GM18505 (cell line): ENCODE measurements at regions not wholly inside any gene's neighbourhood (a gene's known extent, or its start where the extent isn't known, plus 50 kb on each side); places are given as distances from the start of the nearest gene placed in this dataset.

Source experiments
- ATAC-seq: cut with Tn5 transposase; IDR thresholded peaks from one replicate; pipeline ENCODE4 v1.9.1; 2021; ENCODE audit not compliant: unreplicated experiment
- POLR2A ChIP-seq: IDR thresholded peaks from 4 replicates; pipeline ENCODE4 v1.6.1; 2011; ENCODE audit warnings: borderline replicate concordance; ENCODE audit not compliant: insufficient read depth, insufficient read length; ENCODE audit errors: extremely low read depth

- no peak for TF ChIP-seq POLR2A
- ATAC-seq, result no peak
These were observed 296.8 kb upstream of the ZMIZ1 start for GRCh38 chr10:78771808-78772455.

- no peak for TF ChIP-seq POLR2A
- no peak for ATAC-seq
These were observed 296.3 kb upstream of the ZMIZ1 start for GRCh38 chr10:78772486-78772885.

DNA sequence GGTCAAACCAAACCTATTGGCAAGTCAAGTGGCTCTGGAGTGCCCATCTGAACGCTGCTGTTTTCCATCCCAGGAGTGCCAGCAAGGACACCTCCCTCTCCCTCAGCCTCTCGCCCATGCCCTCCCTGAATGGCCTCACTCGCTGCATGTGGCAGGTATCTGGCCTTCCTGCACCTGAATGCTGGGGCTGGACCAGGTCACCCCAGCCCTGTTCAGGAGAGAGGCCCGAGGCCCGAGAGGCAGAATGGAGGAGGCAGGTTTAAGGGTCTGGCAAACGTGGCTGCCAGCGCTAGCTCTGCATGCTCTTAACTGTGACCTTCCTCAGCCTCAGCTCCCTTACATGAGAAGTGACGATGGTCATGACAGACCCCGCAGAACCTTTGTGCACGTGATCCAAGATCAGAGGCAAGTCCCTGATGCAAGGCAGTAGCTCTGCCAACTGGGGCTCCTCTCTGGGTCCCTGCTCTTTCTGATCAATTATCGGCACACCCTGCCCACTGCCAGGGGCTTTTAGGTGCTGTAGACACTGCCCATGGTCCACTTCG lies 295.7 kb upstream of the ZMIZ1 start:
- no peak for ATAC-seq
- TF ChIP-seq POLR2A, result no peak

GRCh38 chr10:78774614-78774998 lies 294.2 kb upstream of the ZMIZ1 start:
- no peak for ATAC-seq

GRCh38 chr10:78774999-78775711 lies 293.6 kb upstream of the ZMIZ1 start:
- no peak for ATAC-seq
- no peak for TF ChIP-seq POLR2A

More at GRCh38 chr10:78774614-78774998, 294.2 kb upstream of the ZMIZ1 start:
- no peak for TF ChIP-seq POLR2A

DNA sequence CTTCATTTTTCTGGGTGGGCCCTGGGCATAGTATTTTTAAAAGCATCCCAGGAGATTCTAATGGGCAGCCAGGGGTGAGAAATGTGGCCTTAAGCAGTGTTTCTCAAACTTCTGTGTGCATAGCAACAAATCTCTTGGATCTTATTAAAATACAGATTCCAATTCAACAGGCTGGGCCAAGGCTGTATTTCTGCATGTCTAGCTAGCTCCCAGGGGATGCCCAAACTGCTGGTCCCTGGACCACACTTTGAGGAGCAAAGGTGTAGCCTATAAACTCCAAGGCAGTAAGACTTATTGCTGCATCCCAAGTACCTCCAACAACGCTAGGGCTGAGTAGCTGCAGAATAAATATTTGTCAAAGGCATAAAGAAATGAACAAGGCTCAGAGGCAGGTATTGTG lies 292.9 kb upstream of the ZMIZ1 start:
- ATAC-seq, result no peak
- TF ChIP-seq POLR2A, result no peak

GRCh38 chr10:78776756-78777155 lies 292.0 kb upstream of the ZMIZ1 start:
- TF ChIP-seq POLR2A, result no peak
- ATAC-seq, result no peak

GRCh38 chr10:78777466-78777865 lies 291.3 kb upstream of the ZMIZ1 start:
- no peak for TF ChIP-seq POLR2A
- ATAC-seq, result no peak

GRCh38 chr10:78777867-78778266 lies 290.9 kb upstream of the ZMIZ1 start:
- ATAC-seq, result no peak
- TF ChIP-seq POLR2A, result no peak

GRCh38 chr10:78778444-78779338 lies 290.1 kb upstream of the ZMIZ1 start:
- no peak for ATAC-seq
- TF ChIP-seq POLR2A, result no peak

GRCh38 chr10:78779339-78779955 lies 289.3 kb upstream of the ZMIZ1 start:
- no peak for ATAC-seq
- TF ChIP-seq POLR2A, result no peak

- TF ChIP-seq POLR2A, result no peak
- no peak for ATAC-seq
These were observed 288.2 kb upstream of the ZMIZ1 start for GRCh38 chr10:78780551-78780961.
